Ascending aorta (tissue), 2 donors: ENCODE measurements at regions not wholly inside any gene's neighbourhood (a gene's known extent, or its start where the extent isn't known, plus 50 kb on each side); places are given as distances from the start of the nearest gene placed in this dataset.

ENCODE experiments used
- DNase-seq, 2 donors: peaks; one replicate each; pipeline ENCODE4 v3.0.0-alpha.2; 2019; ENCODE audit warnings: low spot score in 2 of 2
- H3K27ac ChIP-seq, 2 donors: fragments of 200-600 bp; sonication (generic); one replicate each; pipeline ENCODE4 v1.5.1; 2016 to 2017; ENCODE audit warnings: mild to moderate bottlenecking in 1 of 2
- H3K27me3 ChIP-seq: fragments of 200-600 bp; sonication (generic); one replicate; pipeline ENCODE4 v1.5.1; 2017
- H3K36me3 ChIP-seq, 2 donors: fragments of 200-600 bp; sonication (generic); one replicate each; pipeline ENCODE4 v1.5.1; 2016
- H3K4me1 ChIP-seq, 2 donors: fragments of 200-600 bp; sonication (generic); one replicate each; pipeline ENCODE4 v1.5.1; 2016 to 2017; ENCODE audit warnings: mild to moderate bottlenecking in 1 of 2
- H3K4me3 ChIP-seq, 2 donors: fragments of 200-600 bp; sonication (generic); one replicate each; pipeline ENCODE4 v1.5.1; 2016 to 2017; ENCODE audit warnings: mild to moderate bottlenecking in 1 of 2
- H3K9me3 ChIP-seq, 2 donors: fragments of 200-600 bp; sonication (generic); one replicate each; pipeline ENCODE4 v1.5.1; 2016
- intact Hi-C: fragments of 100-400 bp; cut with DNase I; formaldehyde crosslinking; loops from one replicate; pipeline ENCODE4 v1.15.1; 2023
- TF ChIP-seq, protein P1 (sequence below), 3 experiments: fragments of 200-600 bp in 2 of 3; fragments of 450-650 bp in 1 of 3; sonication (generic) in 2 of 3; IDR thresholded peaks; one replicate each; pipeline ENCODE4 v1.5.1; 2016 to 2019; ENCODE audit warnings: antibody characterized with exemption in 3 of 3, mild to moderate bottlenecking in 1 of 3, moderate library complexity in 1 of 3

- no peak overlapping the region for H3K27ac ChIP-seq
- H3K36me3 ChIP-seq: no peaks in the 10 kb centered on the region
- intact Hi-C loops: no loop called here
- no peak overlapping the region for H3K4me3 ChIP-seq
- H3K27me3 ChIP-seq: no peaks in the 10 kb centered on the region
- H3K9me3 ChIP-seq: peaks cover 0 to 5% of the 10 kb centered on the region in 2 donors
- DNase-seq: no peak
- H3K4me1 ChIP-seq: no peaks in the 10 kb centered on the region
- TF ChIP-seq, protein P1, sequence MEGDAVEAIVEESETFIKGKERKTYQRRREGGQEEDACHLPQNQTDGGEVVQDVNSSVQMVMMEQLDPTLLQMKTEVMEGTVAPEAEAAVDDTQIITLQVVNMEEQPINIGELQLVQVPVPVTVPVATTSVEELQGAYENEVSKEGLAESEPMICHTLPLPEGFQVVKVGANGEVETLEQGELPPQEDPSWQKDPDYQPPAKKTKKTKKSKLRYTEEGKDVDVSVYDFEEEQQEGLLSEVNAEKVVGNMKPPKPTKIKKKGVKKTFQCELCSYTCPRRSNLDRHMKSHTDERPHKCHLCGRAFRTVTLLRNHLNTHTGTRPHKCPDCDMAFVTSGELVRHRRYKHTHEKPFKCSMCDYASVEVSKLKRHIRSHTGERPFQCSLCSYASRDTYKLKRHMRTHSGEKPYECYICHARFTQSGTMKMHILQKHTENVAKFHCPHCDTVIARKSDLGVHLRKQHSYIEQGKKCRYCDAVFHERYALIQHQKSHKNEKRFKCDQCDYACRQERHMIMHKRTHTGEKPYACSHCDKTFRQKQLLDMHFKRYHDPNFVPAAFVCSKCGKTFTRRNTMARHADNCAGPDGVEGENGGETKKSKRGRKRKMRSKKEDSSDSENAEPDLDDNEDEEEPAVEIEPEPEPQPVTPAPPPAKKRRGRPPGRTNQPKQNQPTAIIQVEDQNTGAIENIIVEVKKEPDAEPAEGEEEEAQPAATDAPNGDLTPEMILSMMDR (IDR thresholded peaks at IDR 0.05): no peak
Observed at GRCh38 chr18:61281431-61281830, 51.8 kb upstream of the CDH20 start.

GRCh38 chr18:61282926-61283325 lies 50.3 kb upstream of the CDH20 start:
- Histone ChIP-seq H3K27ac (no peak overlapping the region), H3K36me3 (no peaks in the 10 kb centered on the region), H3K27me3 (no peaks in the 10 kb centered on the region), H3K4me1 (no peaks in the 10 kb centered on the region), H3K9me3 (peaks cover 0 to 5% of the 10 kb centered on the region in 2 donors), H3K4me3 (no peak overlapping the region)
- no peak for DNase-seq
- intact Hi-C loops: no loop called here
- TF ChIP-seq, protein P1 (IDR thresholded peaks at IDR 0.05): no peak
